Activated T-helper 17 cell treated with anti-CD3 and anti-CD28 coated beads, Interleukin-2, amount 50 U/mL, for 72 hours (primary cell): ENCODE measurements at regions not wholly inside any gene's neighbourhood (a gene's known extent, or its start where the extent isn't known, plus 50 kb on each side); places are given as distances from the start of the nearest gene placed in this dataset.

Source experiments
- ATAC-seq: fragments of 150-1000 bp; cut with Tn5 transposase; replicated peaks from 2 replicates; pipeline ENCODE4 v1.10.0; 2021; ENCODE audit warnings: mild to moderate bottlenecking, moderate library complexity
- H3K27ac Mint-ChIP-seq: one replicate; pipeline ENCODE4 v1.8.0; 2022; ENCODE audit warnings: mixed read lengths
- H3K27me3 Mint-ChIP-seq: one replicate; pipeline ENCODE4 v1.8.0; 2022; ENCODE audit warnings: mixed read lengths
- H3K36me3 Mint-ChIP-seq: one replicate; pipeline ENCODE4 v1.8.0; 2022; ENCODE audit warnings: low read depth, mild to moderate bottlenecking, mixed read lengths
- H3K4me1 Mint-ChIP-seq: one replicate; pipeline ENCODE4 v1.8.0; 2022; ENCODE audit warnings: mixed read lengths
- H3K4me3 Mint-ChIP-seq: one replicate; pipeline ENCODE4 v1.8.0; 2022; ENCODE audit warnings: mild to moderate bottlenecking, mixed read lengths
- H3K9me3 Mint-ChIP-seq: one replicate; pipeline ENCODE4 v1.8.0; 2022; ENCODE audit warnings: mixed read lengths

- H3K9me3 Mint-ChIP-seq = no peaks in the 10 kb centered on the region
- H3K27ac Mint-ChIP-seq = no peak overlapping the region
- no peaks in the 10 kb centered on the region for H3K27me3 Mint-ChIP-seq
- no peak for ATAC-seq
- H3K4me3 Mint-ChIP-seq = no peak overlapping the region
- H3K36me3 Mint-ChIP-seq = peaks cover 21% of the 10 kb centered on the region
- peaks cover 21% of the 10 kb centered on the region for H3K4me1 Mint-ChIP-seq
Measured at GRCh38 chr2:8412082-8412481, 269.8 kb upstream of the ID2 start.

GRCh38 chr2:8412586-8412985, 269.3 kb upstream of the ID2 start:
- no peak for ATAC-seq
- peaks cover 24% of the 10 kb centered on the region for H3K4me1 Mint-ChIP-seq
- peaks cover 21% of the 10 kb centered on the region for H3K36me3 Mint-ChIP-seq
- no peak overlapping the region for H3K27ac Mint-ChIP-seq
- H3K4me3 Mint-ChIP-seq = no peak overlapping the region
- no peaks in the 10 kb centered on the region for H3K27me3 Mint-ChIP-seq
- no peaks in the 10 kb centered on the region for H3K9me3 Mint-ChIP-seq

GRCh38 chr2:8413589-8414135, 268.2 kb upstream of the ID2 start:
- Mint-ChIP-seq H3K9me3 (no peaks in the 10 kb centered on the region), H3K36me3 (peaks cover 16% of the 10 kb centered on the region), H3K4me1 (peaks cover 24% of the 10 kb centered on the region), H3K27ac (no peak overlapping the region), H3K4me3 (no peak overlapping the region), H3K27me3 (no peaks in the 10 kb centered on the region)
- no peak for ATAC-seq

- Mint-ChIP-seq H3K9me3 (no peaks in the 10 kb centered on the region), H3K36me3 (peaks cover 14% of the 10 kb centered on the region), H3K27ac (no peak overlapping the region), H3K4me1 (peaks cover 16% of the 10 kb centered on the region), H3K27me3 (no peaks in the 10 kb centered on the region), H3K4me3 (no peak overlapping the region)
- no peak for ATAC-seq
Measured at GRCh38 chr2:8414946-8415879, 266.6 kb upstream of the ID2 start.

- no peak overlapping the region for H3K27ac Mint-ChIP-seq
- H3K4me1 Mint-ChIP-seq = peaks cover 14% of the 10 kb centered on the region
- H3K36me3 Mint-ChIP-seq = peaks cover 19% of the 10 kb centered on the region
- no peak overlapping the region for H3K4me3 Mint-ChIP-seq
- no peaks in the 10 kb centered on the region for H3K9me3 Mint-ChIP-seq
- ATAC-seq = no peak
- no peaks in the 10 kb centered on the region for H3K27me3 Mint-ChIP-seq
Measured at GRCh38 chr2:8416001-8416571, 265.8 kb upstream of the ID2 start.

GRCh38 chr2:8416849-8417832, 264.7 kb upstream of the ID2 start:
- no peak for ATAC-seq
- Mint-ChIP-seq H3K36me3 (peaks cover 24% of the 10 kb centered on the region), H3K4me3 (no peak overlapping the region), H3K27me3 (no peaks in the 10 kb centered on the region), H3K4me1 (peaks cover 8% of the 10 kb centered on the region), H3K9me3 (no peaks in the 10 kb centered on the region), H3K27ac (peak overlapping the region; percentile 17)

- Mint-ChIP-seq H3K9me3 (no peaks in the 10 kb centered on the region), H3K27ac (peak overlapping the region; percentile 1), H3K4me3 (no peak overlapping the region), H3K4me1 (peaks cover 8% of the 10 kb centered on the region), H3K27me3 (no peaks in the 10 kb centered on the region), H3K36me3 (peaks cover 28% of the 10 kb centered on the region)
- no peak for ATAC-seq
Measured at GRCh38 chr2:8418721-8419120, 263.1 kb upstream of the ID2 start.

- Mint-ChIP-seq H3K27ac (peak overlapping the region; percentile 40), H3K4me3 (no peak overlapping the region)
- no peak for ATAC-seq
Measured at GRCh38 chr2:8421658-8422449, 260.0 kb upstream of the ID2 start.

GRCh38 chr2:8422450-8422800, 259.4 kb upstream of the ID2 start:
- no peak for ATAC-seq
- no peak overlapping the region for H3K4me3 Mint-ChIP-seq
- no peaks in the 10 kb centered on the region for H3K9me3 Mint-ChIP-seq
- peaks cover 25% of the 10 kb centered on the region for H3K4me1 Mint-ChIP-seq
- H3K27ac Mint-ChIP-seq = peak overlapping the region; percentile 40
- H3K27me3 Mint-ChIP-seq = no peaks in the 10 kb centered on the region
- peaks cover 39% of the 10 kb centered on the region for H3K36me3 Mint-ChIP-seq

More at GRCh38 chr2:8421658-8422449, 260.0 kb upstream of the ID2 start:
- Mint-ChIP-seq H3K9me3 (no peaks in the 10 kb centered on the region), H3K36me3 (peaks cover 39% of the 10 kb centered on the region), H3K27me3 (no peaks in the 10 kb centered on the region), H3K4me1 (peaks cover 28% of the 10 kb centered on the region)

GRCh38 chr2:8424997-8425900, 256.6 kb upstream of the ID2 start:
- Mint-ChIP-seq H3K9me3 (no peaks in the 10 kb centered on the region), H3K4me1 (peaks cover 22% of the 10 kb centered on the region), H3K27ac (peak overlapping the region; percentile 88), H3K4me3 (peak overlapping the region; percentile 60), H3K36me3 (peaks cover 39% of the 10 kb centered on the region), H3K27me3 (no peaks in the 10 kb centered on the region)
- ATAC-seq = peak; percentile 82

- H3K36me3 Mint-ChIP-seq = peaks cover 34% of the 10 kb centered on the region
- peaks cover 26% of the 10 kb centered on the region for H3K4me1 Mint-ChIP-seq
- no peaks in the 10 kb centered on the region for H3K27me3 Mint-ChIP-seq
- peak overlapping the region; percentile 88 for H3K27ac Mint-ChIP-seq
- no peak for ATAC-seq
- peak overlapping the region; percentile 60 for H3K4me3 Mint-ChIP-seq
- peaks cover 3% of the 10 kb centered on the region for H3K9me3 Mint-ChIP-seq
Measured at GRCh38 chr2:8426550-8426949, 255.3 kb upstream of the ID2 start.

GRCh38 chr2:8427211-8427610, 254.6 kb upstream of the ID2 start:
- Mint-ChIP-seq H3K4me3 (peak overlapping the region; percentile 60), H3K4me1 (peaks cover 26% of the 10 kb centered on the region), H3K27me3 (no peaks in the 10 kb centered on the region), H3K9me3 (peaks cover 3% of the 10 kb centered on the region), H3K36me3 (peaks cover 28% of the 10 kb centered on the region), H3K27ac (no peak overlapping the region)
- no peak for ATAC-seq

- ATAC-seq = no peak
Measured at GRCh38 chr2:8430628-8431027, 251.2 kb upstream of the ID2 start.

More at GRCh38 chr2:8430628-8431027, 251.2 kb upstream of the ID2 start:
- Mint-ChIP-seq H3K27me3 (no peaks in the 10 kb centered on the region), H3K36me3 (peaks cover 21% of the 10 kb centered on the region), H3K9me3 (peaks cover 3% of the 10 kb centered on the region), H3K4me3 (no peak overlapping the region), H3K4me1 (peaks cover 28% of the 10 kb centered on the region), H3K27ac (peak overlapping the region; percentile 23)
